ENCODE measurements at regions not wholly inside any gene's neighbourhood (a gene's known extent, or its start where the extent isn't known, plus 50 kb on each side); places are given as distances from the start of the nearest gene placed in this dataset.
A peak's percentile ranks its signal among the peaks of the same experiment; 100 is the strongest.
"Not testable (repeated sequence)": the region's sequence is repeated elsewhere in the genome, so short reads cannot be mapped to it uniquely, and the experiment has no call there.

GRCh38 chr6:156191390-156191789 is 585.8 kb upstream of the ARID1B start:
- DNase-seq (ENCODE audit: low read depth): not testable (repeated sequence)

DNA sequence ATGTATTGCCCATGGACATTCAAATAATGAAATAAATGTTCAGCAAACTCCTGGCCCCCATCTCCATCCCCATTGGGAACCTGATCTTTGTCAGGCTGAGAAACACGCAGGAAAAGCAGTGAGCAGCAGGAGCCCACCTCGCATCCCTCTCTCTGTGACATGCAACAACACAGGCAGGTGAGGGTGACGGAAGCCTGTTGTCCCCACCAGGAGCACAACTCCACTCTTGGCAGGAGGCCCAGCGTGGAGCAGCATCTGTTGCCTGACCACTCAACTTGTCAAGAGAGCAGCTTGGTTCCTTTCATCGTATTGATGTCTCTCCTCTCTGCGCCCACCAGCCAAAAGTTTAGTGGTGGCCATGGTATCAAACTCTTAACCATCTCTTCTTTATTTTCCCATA is 586.9 kb upstream of the ARID1B start:
- DNase-seq (ENCODE audit: low read depth): no peak

DNA sequence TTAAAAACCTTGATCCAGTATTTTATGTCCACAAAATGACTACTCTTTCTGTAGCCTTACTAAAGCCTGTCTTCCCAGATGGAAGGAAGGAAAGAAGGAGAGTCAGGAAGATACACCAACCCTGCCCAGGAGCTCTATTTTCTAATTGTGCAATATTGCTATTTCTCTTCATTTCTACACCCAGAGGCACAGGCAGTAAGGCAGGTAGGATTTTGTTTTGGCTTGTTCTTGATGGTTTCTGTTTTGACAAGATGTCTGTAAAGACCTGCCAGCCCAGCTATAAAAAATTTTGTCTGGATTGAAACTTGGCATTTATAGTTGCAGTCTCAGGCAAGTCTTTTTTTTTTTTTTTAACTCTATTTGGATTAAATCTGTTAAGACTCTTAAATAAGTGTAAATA is 587.5 kb upstream of the ARID1B start:
- no peak for DNase-seq (ENCODE audit: low read depth)

GRCh38 chr6:156189195-156189594 is 588.0 kb upstream of the ARID1B start:
- no peak for DNase-seq (ENCODE audit: low read depth)

- no peak for DNase-seq (ENCODE audit: low read depth)
Measured at GRCh38 chr6:156185113-156185512, 592.1 kb upstream of the ARID1B start.

DNA sequence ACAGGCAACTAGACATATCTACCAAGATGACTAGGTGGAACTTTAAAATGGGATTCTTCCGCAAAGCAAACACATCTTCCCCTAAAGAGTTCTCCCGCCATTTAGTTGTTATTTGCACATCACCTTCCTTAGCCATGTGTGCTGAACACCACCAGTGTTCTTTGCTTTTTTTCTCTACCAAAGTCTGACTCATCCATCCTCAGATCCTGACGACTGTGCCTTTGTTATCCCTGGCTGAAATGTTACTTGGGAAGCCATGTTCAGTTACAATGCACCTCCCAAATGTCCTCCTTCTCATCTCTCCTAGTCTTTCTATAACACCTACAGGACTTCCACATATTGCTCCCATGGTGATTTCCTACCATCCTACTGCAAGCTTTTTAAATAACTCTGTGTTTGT is 593.5 kb upstream of the ARID1B start:
- DNase-seq (ENCODE audit: low read depth): no peak

DNA sequence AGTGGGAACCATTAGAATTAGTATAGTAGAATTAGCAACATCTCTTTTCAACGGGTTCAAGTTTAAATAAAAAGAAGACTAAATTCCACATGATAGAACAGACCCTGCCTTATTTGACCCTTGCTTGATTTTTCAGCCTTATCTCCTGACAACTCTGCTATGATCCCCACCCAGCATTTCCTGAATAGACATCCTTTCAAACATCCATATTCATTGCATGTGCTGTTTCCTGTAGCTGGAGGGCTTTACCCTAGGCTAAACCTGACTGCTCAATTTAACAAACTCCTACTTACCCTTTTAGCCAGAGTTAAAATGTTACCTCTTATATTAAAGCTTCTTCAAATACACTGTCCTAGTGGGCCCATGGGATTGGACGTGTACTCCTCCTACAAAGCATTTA is 594.8 kb upstream of the ARID1B start:
- no peak for DNase-seq (ENCODE audit: low read depth)

DNA sequence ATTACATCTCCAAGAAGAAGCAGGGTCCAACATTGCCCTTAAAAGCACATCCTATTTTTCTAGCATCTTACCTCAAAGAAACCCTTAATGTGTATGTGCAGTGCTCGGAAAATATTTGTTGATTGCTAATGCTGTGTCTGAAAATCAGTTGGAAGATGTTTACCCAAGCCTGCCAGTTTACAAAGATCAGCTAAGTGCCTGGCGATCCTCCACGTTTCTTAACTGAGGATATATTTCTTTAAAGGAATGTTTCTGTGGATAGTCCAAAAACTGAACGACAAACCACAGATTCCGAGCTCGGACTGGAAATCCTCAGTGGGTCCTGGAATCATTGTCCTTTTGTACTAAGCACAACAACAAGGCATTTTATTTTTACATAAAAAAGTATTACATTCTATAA is 595.7 kb upstream of the ARID1B start:
- no peak for DNase-seq (ENCODE audit: low read depth)

- DNase-seq (ENCODE audit: low read depth): no peak
Measured at GRCh38 chr6:156175971-156176421, 601.2 kb upstream of the ARID1B start.

DNA sequence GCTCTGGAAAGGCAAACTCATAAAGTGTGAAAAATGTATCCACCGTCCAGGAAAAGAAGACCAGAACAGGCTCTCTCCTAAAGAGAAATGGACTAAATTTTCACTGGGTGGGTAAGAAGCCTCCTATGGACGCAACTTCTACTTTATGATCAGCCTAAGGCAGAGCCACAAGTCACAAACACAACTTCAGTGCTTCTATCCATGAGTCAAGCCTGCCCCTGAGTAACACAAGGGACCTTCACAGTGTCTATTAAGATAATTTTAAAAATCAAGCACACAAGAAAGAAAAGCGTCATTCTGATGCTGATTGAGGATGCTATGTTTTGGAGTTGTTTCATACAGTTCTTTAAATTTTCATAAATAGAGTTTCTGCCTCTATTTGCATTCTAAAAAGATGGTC is 601.7 kb upstream of the ARID1B start:
- DNase-seq (ENCODE audit: low read depth): no peak

DNA sequence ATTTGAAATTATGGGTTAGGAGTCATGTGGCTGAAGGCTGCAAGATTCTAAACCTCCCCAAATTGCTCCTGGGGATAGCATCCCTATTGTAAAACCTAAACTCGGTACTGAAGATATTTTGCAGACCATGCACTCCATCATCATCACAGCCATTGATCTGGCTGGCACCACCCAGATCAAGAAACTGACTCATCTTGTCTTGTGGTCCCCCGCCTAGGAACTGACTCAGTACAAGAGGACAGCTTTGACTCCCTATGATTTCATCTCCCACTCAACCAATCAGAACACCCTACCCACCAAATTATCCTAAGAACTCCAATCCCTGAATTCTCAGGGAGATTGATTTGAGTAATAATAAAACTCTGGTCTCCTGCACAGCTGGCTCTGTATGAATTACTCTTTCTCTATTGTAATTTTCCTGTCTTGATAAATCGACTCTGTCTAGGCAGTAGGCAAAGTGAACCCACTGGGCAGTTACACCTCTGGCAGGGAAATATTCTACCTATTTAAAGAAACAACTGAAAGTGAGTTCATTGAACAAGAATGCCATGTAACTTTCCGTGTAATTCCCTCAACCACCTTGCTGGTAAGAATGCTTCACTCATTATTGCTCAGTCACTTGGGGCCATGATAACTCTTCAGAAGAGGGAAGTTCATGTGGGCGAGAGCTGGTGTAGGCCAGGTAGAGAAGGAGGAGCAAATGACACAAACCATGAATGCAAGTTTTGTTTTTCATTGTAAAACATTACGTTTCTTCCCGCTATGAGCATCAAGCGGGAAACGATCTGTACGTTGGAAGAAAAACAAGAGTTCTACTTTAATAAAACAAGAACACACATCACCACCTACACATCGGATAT is 602.9 kb upstream of the ARID1B start:
- DNase-seq (ENCODE audit: low read depth): no peak

DNA sequence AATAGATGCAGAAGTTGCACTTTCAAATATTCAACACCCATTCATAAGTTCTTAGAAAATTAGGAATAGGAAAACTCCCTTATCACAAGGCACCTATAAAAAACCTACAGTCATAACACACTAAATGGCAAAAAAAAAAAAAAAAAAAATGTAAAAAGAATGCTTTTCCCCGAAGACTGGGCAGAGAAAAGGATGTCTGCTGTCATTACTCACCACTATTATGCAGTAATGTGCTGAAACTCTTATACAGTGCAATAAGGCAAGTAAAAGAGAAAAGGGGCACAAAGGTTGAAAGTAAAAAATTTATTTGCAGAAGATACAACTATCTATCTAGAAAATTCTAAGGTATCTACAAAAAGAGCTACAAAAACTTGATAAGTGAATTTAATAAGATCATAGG is 607.8 kb upstream of the ARID1B start:
- DNase-seq (ENCODE audit: low read depth): no peak

GRCh38 chr6:156167625-156168071 is 609.5 kb upstream of the ARID1B start:
- no peak for DNase-seq (ENCODE audit: low read depth)

GRCh38 chr6:156167016-156167624 is 610.1 kb upstream of the ARID1B start:
- DNase-seq (ENCODE audit: low read depth): no peak

- no peak for DNase-seq (ENCODE audit: low read depth)
Measured at GRCh38 chr6:156166093-156166492, 611.1 kb upstream of the ARID1B start.

- DNase-seq (ENCODE audit: low read depth): no peak
Measured at GRCh38 chr6:156164701-156165452, 612.3 kb upstream of the ARID1B start.

- DNase-seq (ENCODE audit: low read depth): no peak
Measured at GRCh38 chr6:156163311-156163710, 613.9 kb upstream of the ARID1B start.

- DNase-seq (ENCODE audit: low read depth): no peak
Measured at GRCh38 chr6:156161471-156161870, 615.7 kb upstream of the ARID1B start.

GRCh38 chr6:156160795-156161165 is 616.4 kb upstream of the ARID1B start:
- DNase-seq (ENCODE audit: low read depth): no peak

GRCh38 chr6:156160007-156160794 is 617.0 kb upstream of the ARID1B start:
- no peak for DNase-seq (ENCODE audit: low read depth)

DNA sequence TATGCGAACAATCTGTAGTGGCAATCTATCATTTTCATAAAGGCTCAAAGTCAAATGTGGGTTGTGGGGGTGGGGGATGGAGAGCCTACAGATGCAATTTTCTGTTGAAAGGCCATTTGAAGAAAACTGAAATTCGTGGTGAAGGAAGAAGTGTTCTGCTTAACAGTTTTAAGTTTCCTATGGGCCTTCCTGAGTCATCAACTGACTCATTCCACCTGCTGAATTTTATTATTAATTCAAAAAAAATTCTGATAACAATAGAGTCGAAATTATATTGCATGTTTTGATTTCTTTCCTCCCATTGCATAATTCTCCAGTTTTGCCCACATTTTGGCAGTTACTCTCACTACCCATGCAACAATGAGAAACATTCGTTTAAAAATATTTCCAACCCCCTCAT is 622.3 kb upstream of the ARID1B start:
- DNase-seq (ENCODE audit: low read depth): peak; percentile 3

DNA sequence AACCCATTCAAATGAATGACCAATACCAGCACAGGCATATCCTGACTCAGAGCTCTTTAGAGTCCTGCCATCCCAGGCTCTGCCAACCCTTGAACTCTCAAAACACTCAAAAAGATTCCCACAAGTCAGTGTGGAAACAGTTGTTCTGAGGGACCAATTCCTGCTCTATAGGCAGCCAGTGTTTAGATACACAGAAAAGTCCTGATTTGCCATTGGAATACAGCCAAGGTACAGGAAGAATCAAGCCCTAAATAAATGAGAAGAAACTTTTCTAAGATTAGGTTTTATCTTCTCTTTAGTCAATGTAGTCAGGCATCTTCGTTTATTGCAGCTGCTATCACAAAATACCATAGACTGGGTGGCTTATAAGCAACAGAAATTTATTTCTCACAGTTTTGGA is 626.8 kb upstream of the ARID1B start:
- no peak for DNase-seq (ENCODE audit: low read depth)
